HepG2 (cell line): ENCODE measurements at regions not wholly inside any gene's neighbourhood (a gene's known extent, or its start where the extent isn't known, plus 50 kb on each side); places are given as distances from the start of the nearest gene placed in this dataset.

Experiments
- ARID2 ChIP-seq: sonication (generic); formaldehyde crosslinking; IDR thresholded peaks from 2 replicates; pipeline ENCODE4 v1.8.1; 2022; ENCODE audit warnings: mild to moderate bottlenecking, missing genetic modification reagents, borderline replicate concordance
- ETV6 ChIP-seq: sonication (generic); formaldehyde crosslinking; conservative IDR thresholded peaks from 2 replicates; pipeline ENCODE4 v1.4.0; 2020; ENCODE audit warnings: missing genetic modification reagents
- ZNF274 ChIP-seq: sonication (generic); formaldehyde crosslinking; IDR thresholded peaks from 2 replicates; pipeline ENCODE4 v1.5.1; 2020; ENCODE audit warnings: mild to moderate bottlenecking, missing genetic modification reagents
- ZNF792 ChIP-seq: IDR thresholded peaks from 2 replicates; pipeline ENCODE4 v1.6.1; 2016
- TF ChIP-seq, protein P1 (sequence below): sonication (generic); formaldehyde crosslinking; IDR thresholded peaks from 2 replicates; pipeline ENCODE4 v1.5.0; 2020; ENCODE audit warnings: mild to moderate bottlenecking, missing genetic modification reagents, moderate library complexity

DNA sequence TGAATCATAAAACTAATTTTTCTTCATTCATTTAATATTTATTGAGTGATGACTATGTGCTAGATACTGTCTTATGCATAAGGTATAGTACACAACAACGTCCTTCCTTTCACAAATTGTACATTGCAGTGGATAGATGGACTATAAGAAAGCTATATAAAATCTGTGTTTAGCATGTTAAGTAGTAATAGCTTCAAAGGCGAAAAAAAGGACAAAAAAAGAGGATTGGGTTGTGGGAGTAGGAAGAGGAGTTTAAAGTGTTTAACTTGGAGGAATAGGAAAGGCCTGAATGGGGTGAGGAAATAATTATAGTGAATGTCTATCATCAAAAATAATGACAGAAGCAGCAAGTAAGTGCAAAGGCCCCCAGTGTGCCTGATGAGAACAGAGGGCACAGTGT lies 565.4 kb upstream of the LUZP2 start:
- TF ChIP-seq ZNF792 (CRISPR knock-in tag) (no peak), ETV6 (no peak), ZNF274 (CRISPR knock-in tag) (no peak), ARID2 (CRISPR knock-in tag) (no peak)
- TF ChIP-seq, protein P1, sequence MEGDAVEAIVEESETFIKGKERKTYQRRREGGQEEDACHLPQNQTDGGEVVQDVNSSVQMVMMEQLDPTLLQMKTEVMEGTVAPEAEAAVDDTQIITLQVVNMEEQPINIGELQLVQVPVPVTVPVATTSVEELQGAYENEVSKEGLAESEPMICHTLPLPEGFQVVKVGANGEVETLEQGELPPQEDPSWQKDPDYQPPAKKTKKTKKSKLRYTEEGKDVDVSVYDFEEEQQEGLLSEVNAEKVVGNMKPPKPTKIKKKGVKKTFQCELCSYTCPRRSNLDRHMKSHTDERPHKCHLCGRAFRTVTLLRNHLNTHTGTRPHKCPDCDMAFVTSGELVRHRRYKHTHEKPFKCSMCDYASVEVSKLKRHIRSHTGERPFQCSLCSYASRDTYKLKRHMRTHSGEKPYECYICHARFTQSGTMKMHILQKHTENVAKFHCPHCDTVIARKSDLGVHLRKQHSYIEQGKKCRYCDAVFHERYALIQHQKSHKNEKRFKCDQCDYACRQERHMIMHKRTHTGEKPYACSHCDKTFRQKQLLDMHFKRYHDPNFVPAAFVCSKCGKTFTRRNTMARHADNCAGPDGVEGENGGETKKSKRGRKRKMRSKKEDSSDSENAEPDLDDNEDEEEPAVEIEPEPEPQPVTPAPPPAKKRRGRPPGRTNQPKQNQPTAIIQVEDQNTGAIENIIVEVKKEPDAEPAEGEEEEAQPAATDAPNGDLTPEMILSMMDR (CRISPR knock-in tag) = no peak
